Nephron (organoid): ENCODE measurements at regions not wholly inside any gene's neighbourhood (a gene's known extent, or its start where the extent isn't known, plus 50 kb on each side); places are given as distances from the start of the nearest gene placed in this dataset.
"Not testable (repeated sequence)": the region's sequence is repeated elsewhere in the genome, so short reads cannot be mapped to it uniquely, and the experiment has no call there.

ENCODE experiments used
- H3K27ac Mint-ChIP-seq, 3 experiments: 2 replicates each; pipeline ENCODE4 v1.8.0; 2020; ENCODE audit warnings: mixed read lengths in 3 of 3, mild to moderate bottlenecking in 2 of 3, moderate library complexity in 1 of 3
- H3K27me3 Mint-ChIP-seq: 2 replicates; pipeline ENCODE4 v1.8.0; 2021; ENCODE audit warnings: low read depth, mild to moderate bottlenecking, moderate library complexity, mixed read lengths
- H3K36me3 Mint-ChIP-seq: 2 replicates; pipeline ENCODE4 v1.8.0; 2020; ENCODE audit warnings: low read depth, mixed read lengths
- H3K4me1 Mint-ChIP-seq: 2 replicates; pipeline ENCODE4 v1.8.0; 2020; ENCODE audit warnings: mixed read lengths
- H3K4me3 Mint-ChIP-seq, 3 experiments: 2 replicates each; pipeline ENCODE4 v1.8.0; 2020; ENCODE audit warnings: mild to moderate bottlenecking in 3 of 3, mixed read lengths in 3 of 3, moderate library complexity in 2 of 3
- H3K9me3 Mint-ChIP-seq: 2 replicates; pipeline ENCODE4 v1.8.0; 2020; ENCODE audit warnings: mixed read lengths
- CTCF ChIP-seq, 3 experiments: fragments of 200-600 bp; sonication (generic); IDR thresholded peaks; one replicate each; pipeline ENCODE4 v1.5.0; 2021; ENCODE audit warnings: antibody characterized with exemption in 3 of 3; ENCODE audit not compliant: unreplicated experiment in 3 of 3

GRCh38 chr10:130352291-130352645 is 216.1 kb downstream of the GLRX3 start:
- Mint-ChIP-seq H3K9me3 (no peaks in the 10 kb centered on the region), H3K4me1 (no peaks in the 10 kb centered on the region), H3K27me3 (peaks cover 39% of the 10 kb centered on the region), H3K36me3 (no peaks in the 10 kb centered on the region), H3K27ac (no peak overlapping the region), H3K4me3 (no peak overlapping the region)
- TF ChIP-seq CTCF (IDR thresholded peaks at IDR 0.05; ENCODE audit: unreplicated experiment in 3 of 3) = no peak

- TF ChIP-seq CTCF (IDR thresholded peaks at IDR 0.05; ENCODE audit: unreplicated experiment in 3 of 3) = no peak
- H3K9me3 Mint-ChIP-seq = no peaks in the 10 kb centered on the region
- H3K4me3 Mint-ChIP-seq = no peak overlapping the region
- H3K27ac Mint-ChIP-seq = no peak overlapping the region
- H3K4me1 Mint-ChIP-seq = no peaks in the 10 kb centered on the region
- peaks cover 56% of the 10 kb centered on the region for H3K27me3 Mint-ChIP-seq
- no peaks in the 10 kb centered on the region for H3K36me3 Mint-ChIP-seq
Observed at GRCh38 chr10:130353928-130354572, 217.9 kb downstream of the GLRX3 start.

GRCh38 chr10:130354573-130354954 is 218.4 kb downstream of the GLRX3 start:
- Mint-ChIP-seq H3K9me3 (no peaks in the 10 kb centered on the region), H3K4me1 (no peaks in the 10 kb centered on the region), H3K4me3 (no peak overlapping the region), H3K27ac (no peak overlapping the region), H3K27me3 (peaks cover 59% of the 10 kb centered on the region), H3K36me3 (no peaks in the 10 kb centered on the region)
- no peak for TF ChIP-seq CTCF (IDR thresholded peaks at IDR 0.05; ENCODE audit: unreplicated experiment in 3 of 3)

GRCh38 chr10:130354976-130355795 is 219.0 kb downstream of the GLRX3 start:
- no peak for TF ChIP-seq CTCF (IDR thresholded peaks at IDR 0.05; ENCODE audit: unreplicated experiment in 3 of 3)
- no peaks in the 10 kb centered on the region for H3K4me1 Mint-ChIP-seq
- no peak overlapping the region for H3K4me3 Mint-ChIP-seq
- H3K36me3 Mint-ChIP-seq = no peaks in the 10 kb centered on the region
- H3K27me3 Mint-ChIP-seq = peaks cover 57% of the 10 kb centered on the region
- H3K9me3 Mint-ChIP-seq = no peaks in the 10 kb centered on the region
- no peak overlapping the region for H3K27ac Mint-ChIP-seq

GRCh38 chr10:130356429-130356828 is 220.2 kb downstream of the GLRX3 start:
- not testable (repeated sequence) for H3K36me3 Mint-ChIP-seq, H3K4me3 Mint-ChIP-seq, H3K9me3 Mint-ChIP-seq, H3K27ac Mint-ChIP-seq
- H3K27me3 Mint-ChIP-seq = peaks cover 66% of the 10 kb centered on the region
- peaks cover 11% of the 10 kb centered on the region for H3K4me1 Mint-ChIP-seq

- no peak for TF ChIP-seq CTCF (IDR thresholded peaks at IDR 0.05; ENCODE audit: unreplicated experiment in 3 of 3)
- no peaks in the 10 kb centered on the region for H3K36me3 Mint-ChIP-seq
- H3K4me3 Mint-ChIP-seq = no peak overlapping the region
- peaks cover 19% of the 10 kb centered on the region for H3K4me1 Mint-ChIP-seq
- H3K27ac Mint-ChIP-seq = no peak overlapping the region
- H3K9me3 Mint-ChIP-seq = no peaks in the 10 kb centered on the region
- peaks cover 70% of the 10 kb centered on the region for H3K27me3 Mint-ChIP-seq
Observed at GRCh38 chr10:130357226-130357625, 221.0 kb downstream of the GLRX3 start.
